Fibroblast of the aortic adventitia (primary cell): ENCODE measurements at regions not wholly inside any gene's neighbourhood (a gene's known extent, or its start where the extent isn't known, plus 50 kb on each side); places are given as distances from the start of the nearest gene placed in this dataset.

Experiments
- DNase-seq: peaks from one replicate; pipeline ENCODE4 v3.0.0-alpha.2; 2010; ENCODE audit warnings: low read depth
- H3K4me3 ChIP-seq: 2 replicates; pipeline ENCODE4 v1.5.1; 2011; ENCODE audit warnings: low read depth, mild to moderate bottlenecking, control low read depth, low read length, moderate library complexity
- TF ChIP-seq, protein P1 (sequence below): IDR thresholded peaks from 2 replicates; pipeline ENCODE4 v1.5.1; 2011; ENCODE audit warnings: mild to moderate bottlenecking, low read length, control low read depth, inconsistent platforms; ENCODE audit not compliant: insufficient read depth

DNA sequence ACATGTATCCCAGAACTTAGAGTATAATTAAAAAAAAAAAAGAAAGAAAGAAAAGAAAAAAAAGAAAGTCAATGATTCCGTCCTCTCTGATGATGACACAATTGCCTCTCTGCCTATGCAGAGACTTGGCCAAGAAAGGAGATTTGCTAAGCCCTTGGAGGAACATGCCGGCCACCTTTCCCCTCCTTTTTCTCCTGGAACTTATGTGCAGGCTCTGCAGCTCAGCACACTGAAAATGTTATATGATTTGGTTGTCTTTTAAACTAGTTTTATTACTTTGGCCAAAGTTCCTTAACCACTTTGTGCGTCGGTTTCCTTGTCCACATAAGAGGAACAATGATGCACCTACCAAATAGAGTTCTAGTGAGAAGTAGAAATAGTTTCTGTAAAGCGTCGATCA lies 111.4 kb upstream of the ZNF644 start:
- TF ChIP-seq, protein P1, sequence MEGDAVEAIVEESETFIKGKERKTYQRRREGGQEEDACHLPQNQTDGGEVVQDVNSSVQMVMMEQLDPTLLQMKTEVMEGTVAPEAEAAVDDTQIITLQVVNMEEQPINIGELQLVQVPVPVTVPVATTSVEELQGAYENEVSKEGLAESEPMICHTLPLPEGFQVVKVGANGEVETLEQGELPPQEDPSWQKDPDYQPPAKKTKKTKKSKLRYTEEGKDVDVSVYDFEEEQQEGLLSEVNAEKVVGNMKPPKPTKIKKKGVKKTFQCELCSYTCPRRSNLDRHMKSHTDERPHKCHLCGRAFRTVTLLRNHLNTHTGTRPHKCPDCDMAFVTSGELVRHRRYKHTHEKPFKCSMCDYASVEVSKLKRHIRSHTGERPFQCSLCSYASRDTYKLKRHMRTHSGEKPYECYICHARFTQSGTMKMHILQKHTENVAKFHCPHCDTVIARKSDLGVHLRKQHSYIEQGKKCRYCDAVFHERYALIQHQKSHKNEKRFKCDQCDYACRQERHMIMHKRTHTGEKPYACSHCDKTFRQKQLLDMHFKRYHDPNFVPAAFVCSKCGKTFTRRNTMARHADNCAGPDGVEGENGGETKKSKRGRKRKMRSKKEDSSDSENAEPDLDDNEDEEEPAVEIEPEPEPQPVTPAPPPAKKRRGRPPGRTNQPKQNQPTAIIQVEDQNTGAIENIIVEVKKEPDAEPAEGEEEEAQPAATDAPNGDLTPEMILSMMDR, result no peak
- no peak overlapping the region for H3K4me3 ChIP-seq
- DNase-seq, result no peak

DNA sequence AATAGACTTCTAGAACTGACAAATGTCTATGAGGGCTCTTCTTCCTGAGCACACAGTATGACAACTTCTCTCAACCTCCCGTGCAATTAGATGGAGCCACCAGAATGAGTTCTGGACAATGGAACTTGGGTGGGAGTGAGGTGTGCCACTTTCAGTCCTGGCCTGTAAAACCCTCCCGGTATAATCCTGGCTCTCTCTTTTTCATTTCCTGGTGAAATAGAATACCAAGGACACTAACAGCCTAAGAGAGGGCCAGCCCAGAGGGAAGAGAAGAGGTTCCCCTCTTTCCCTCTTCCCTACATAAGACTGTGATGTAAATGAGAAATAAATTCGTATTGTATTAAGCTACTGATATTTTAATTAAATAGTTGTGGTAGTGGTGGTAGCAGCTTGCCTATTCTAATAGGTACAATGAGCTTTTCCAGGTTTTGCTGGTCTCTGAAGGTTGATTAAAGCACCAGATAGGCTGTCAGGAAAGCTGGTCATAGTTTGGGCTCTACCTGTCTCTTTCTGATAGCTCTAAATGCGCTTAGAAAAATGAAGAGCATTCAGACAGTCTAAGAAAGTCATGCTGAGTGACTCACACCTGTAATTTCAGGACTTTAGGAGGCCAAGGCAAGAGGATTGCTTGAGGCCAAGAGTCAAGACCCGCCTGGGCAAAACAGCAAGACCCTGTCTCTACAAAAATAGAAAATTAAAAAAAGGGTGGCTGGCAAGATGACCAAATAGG lies 108.6 kb upstream of the ZNF644 start:
- no peak for DNase-seq
- H3K4me3 ChIP-seq, result no peak overlapping the region
- TF ChIP-seq, protein P1, result no peak

DNA sequence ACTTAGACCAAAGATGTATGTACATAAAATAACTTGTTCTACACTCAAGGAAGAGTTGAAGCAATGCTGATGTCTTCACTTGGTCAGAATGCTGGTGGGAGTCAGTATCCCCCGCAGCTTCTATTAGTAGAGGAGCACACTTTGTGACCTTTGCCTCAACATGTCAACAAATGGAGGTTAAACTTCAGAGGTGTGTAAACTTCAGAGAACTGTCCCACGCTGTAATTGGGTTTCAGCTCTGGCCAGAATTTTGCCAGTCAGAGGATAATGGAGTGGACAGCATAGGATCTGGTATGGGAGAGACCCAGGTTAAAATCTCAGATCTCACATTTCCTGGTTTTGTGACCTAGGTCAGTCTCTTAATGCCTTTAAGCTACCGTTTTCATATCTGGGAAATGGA lies 107.6 kb upstream of the ZNF644 start:
- no peak overlapping the region for H3K4me3 ChIP-seq
- no peak for DNase-seq
- TF ChIP-seq, protein P1, result no peak

DNA sequence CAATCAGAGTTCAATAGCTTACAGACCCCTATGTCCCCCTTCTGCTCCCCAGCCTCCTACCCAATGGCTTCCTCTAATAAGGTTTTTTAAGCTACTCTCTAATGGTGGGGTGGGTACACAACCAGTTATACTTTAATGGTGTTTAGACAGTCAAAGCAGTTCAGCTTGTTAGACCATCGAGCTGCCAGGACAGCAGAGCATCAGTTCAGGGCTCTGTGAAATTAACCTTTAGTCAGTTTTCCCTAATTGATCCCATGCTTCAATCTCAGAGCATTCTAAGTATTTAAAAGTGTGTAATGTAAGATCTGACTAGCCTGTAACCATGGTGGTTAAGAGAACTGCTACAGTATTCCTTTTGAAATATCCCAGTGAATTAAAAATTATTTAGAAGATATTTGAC lies 107.2 kb upstream of the ZNF644 start:
- TF ChIP-seq, protein P1, result no peak
- DNase-seq, result no peak
- H3K4me3 ChIP-seq, result no peak overlapping the region

DNA sequence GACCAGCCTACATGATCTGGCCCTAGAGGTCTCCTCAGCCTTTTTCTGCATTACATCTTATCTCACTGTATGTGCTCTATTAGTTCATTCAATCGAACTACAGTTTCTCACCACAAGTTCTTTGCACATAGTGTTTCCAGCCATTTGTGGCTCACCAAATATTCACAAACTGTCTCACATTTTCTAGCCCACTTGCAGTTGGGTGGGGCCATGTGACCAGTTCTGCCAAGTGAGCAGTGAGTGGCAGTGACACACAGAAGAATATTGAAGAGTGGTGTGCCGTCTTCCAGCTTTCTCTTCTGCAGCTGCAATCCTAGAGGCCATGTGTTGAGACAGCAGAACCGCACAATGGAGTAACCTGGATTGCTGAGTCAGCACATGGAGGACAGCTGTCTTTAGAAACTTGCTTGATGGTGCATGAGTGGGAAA lies 103.2 kb upstream of the ZNF644 start:
- TF ChIP-seq, protein P1, result no peak
- H3K4me3 ChIP-seq, result no peak overlapping the region
- DNase-seq, result no peak

DNA sequence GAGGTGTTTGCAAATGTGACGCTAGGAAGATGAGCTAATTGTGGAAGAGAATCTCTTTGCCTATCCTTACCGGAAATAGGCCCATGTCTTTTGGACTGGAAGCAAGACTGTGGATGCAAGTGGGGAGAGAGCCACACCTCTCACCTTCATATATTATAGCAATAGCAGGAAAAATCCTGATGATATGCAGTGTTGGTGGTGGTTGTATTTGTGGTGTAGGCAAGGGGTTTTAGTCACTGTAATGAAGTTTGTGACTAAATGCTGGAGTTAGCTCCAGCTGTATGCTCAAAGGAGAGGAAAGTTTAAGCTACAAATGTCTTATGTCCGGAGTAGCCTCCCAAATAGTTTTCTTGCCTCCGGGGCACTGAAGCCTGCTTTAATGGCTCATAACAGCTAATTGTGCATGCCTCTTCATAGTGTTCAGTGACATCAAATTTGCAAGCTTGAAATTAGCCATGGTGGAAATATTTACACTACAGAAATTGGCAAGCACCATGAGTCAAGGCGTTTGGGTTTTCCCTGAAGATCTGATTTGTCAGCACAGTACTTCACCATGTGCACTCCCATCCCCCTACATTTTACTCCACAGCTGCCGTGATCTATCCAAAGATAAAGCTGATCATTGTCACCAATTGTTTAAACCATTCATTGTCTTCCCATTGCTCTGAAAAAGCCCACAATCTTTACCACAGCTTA lies 102.6 kb upstream of the ZNF644 start:
- TF ChIP-seq, protein P1, result no peak
- no peak for DNase-seq
- no peak overlapping the region for H3K4me3 ChIP-seq
